ENCODE measurements at regions not wholly inside any gene's neighbourhood (a gene's known extent, or its start where the extent isn't known, plus 50 kb on each side); places are given as distances from the start of the nearest gene placed in this dataset.

- no peak for TF ChIP-seq WHSC1 (IDR thresholded peaks at IDR 0.05; ENCODE audit: low read length)
- no peak for TF ChIP-seq LEF1 (IDR thresholded peaks at IDR 0.05)
Observed at GRCh38 chr2:107374249-107374648, 452.4 kb upstream of the RGPD4 start.

Measured in K562 (cell line).